CD4-positive, alpha-beta T cell treated with Interleukin-15 for 1 hour (primary cell): ENCODE measurements at regions not wholly inside any gene's neighbourhood (a gene's known extent, or its start where the extent isn't known, plus 50 kb on each side); places are given as distances from the start of the nearest gene placed in this dataset.
"Not testable (repeated sequence)": the region's sequence is repeated elsewhere in the genome, so short reads cannot be mapped to it uniquely, and the experiment has no call there.

ENCODE experiments used
- DNase-seq: peaks from one replicate; pipeline ENCODE4 v3.0.0-alpha.2; 2020

GRCh38 chr7:114812570-114812969, 109.3 kb upstream of the MDFIC start:
- DNase-seq, result no peak

DNA sequence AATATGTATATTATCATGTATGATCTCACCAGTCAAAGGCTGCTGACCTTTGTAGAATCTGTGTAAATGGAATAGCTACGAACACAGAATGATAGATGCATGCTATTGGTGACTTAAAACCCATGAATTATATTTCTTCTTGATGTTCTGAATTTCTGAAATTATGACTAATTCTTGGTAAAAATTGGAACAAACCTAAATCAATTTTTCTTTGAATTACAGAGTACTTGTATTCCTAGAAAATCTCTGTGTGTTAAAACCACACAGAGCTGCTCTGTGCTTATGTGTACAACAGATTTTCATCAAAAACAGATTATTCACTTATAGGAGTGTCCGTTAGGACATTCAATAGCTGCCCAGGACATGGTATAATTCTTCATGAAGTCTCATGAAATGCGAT, 108.3 kb upstream of the MDFIC start:
- DNase-seq, result no peak

- DNase-seq, result not testable (repeated sequence)
Observed at GRCh38 chr7:114817036-114817435, 104.9 kb upstream of the MDFIC start.

DNA sequence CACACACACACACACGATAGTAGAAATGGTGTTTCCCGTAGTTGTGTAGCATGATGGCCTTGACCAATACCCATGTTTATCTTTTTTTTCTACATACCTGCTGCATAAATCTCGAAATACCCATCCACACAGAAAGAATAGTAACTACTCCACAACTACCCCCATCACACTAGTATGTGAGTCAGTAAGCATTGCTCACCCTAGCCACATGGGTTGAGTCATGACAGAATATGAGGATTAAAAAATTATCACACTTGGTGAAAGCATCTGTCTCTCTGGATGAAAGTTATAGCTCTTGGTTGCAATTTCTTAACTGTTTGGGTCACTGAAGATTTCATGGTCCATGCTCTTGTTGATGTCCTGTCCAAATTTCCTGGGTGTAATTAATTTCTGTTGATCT, 103.4 kb upstream of the MDFIC start:
- no peak for DNase-seq

DNA sequence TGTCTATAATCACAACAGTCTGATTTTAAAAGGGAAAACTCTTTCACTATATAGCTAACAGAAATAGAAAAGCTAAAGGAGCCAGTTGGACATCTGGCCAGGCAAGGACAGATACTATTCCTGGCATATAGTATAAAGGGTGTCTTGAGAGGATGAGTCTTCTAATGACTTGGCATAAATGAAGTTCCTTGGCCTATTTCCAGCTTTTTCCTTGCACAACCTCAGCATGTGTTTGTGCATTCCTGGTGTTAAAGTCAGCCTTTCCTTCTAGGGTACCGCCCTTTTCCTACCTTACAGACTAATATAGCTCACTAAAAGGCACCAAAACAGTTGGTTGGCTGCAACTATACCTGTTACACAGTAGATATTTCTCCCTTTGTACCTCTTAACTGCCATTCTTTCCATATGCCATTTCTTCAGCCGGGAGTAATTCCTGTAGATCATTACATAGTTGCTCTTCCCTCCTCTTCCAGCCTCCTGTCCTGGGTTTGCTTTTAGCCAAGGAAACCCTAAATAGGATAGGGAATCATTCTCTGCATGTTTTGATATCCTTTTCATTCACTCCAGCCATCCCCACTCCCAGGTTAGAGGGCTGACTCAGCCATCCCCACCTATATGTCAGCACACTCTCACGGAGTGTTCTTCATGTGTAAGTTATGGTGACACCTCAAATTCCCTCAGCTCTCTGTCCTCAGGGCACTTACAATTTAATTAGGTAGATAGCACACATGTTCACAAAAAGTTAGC, 102.1 kb upstream of the MDFIC start:
- DNase-seq, result no peak

- no peak for DNase-seq
Observed at GRCh38 chr7:114821030-114821900, 100.6 kb upstream of the MDFIC start.

- DNase-seq, result no peak
Observed at GRCh38 chr7:114822131-114822530, 99.8 kb upstream of the MDFIC start.

DNA sequence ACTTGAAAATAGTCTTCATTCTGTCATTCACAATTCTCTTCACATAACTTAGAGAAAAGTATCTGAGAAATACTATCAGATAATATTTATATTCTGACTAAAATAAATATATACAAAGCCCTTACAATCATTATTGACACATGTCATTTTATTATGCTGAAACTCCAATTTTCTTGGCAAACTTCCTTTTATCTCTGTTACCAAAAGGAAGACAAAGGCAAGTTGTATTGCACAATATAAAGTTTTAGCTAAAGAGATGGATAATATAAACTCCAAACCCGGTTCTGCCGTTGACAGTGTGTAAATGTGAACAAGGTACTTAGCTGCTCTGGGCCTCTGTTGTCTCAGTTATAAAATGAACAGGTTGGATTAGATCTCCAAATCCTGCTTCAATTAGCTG, 99.0 kb upstream of the MDFIC start:
- DNase-seq, result no peak

DNA sequence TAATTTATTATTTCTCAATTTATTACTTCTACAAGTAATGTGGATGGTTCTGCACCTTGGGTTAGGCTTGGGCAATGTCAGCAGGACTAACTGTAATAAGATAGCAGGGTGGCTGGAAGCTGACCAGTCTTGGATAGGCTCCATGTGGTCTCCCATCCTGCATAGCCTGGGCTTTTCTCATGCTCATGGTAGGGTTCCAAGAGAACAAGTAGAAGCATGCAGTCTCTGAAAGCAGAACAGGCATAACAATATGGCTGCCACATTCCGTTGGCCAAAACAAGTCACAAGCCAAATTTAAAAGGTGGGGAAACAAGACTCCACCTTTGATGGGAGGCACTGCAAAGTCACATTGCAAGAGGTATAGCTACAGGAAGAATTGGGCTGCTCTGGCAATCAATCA, 98.6 kb upstream of the MDFIC start:
- DNase-seq, result no peak

DNA sequence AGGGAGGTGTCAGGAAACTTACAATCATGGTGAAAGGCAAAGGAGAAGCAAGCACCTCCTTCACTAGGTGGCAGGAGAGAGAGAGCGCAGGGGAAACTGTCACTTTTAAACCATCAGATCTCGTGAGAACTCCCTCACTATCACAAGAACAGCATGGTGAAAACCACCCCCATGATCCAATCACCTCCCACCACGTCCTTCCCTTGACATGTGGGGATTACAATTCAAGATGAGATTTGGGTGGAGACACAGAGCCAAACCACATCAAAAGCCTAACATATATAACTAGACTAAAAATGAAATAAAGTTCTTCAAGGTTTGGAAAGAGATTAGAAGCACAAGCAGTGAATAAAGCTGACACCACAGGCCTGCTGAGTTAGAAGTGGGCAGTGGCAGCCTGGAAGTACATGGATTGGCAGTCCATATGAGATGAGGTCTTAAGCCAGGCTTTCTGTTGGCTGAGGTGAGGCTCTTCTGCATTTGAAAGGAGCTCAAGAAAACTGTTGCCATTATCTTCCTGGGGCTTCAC, 96.4 kb upstream of the MDFIC start:
- DNase-seq, result no peak

DNA sequence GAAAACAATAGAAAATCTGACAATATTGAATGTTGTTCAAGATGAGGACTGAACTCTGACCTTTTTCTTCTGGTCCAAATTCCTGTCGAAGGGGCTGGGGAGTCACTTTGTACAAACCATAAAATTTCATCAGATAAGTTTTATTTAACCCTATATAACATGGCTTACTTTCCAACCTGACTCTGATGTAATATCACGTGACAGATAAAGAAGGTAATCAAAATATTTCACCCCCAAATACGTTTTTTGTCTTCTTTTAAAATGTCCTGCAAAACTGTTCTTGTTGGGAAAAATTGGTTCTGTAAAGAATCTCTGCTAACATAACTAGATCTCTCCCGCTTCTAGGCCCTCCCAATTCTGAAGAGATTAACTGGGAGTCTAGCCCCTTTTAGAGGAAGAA, 90.9 kb upstream of the MDFIC start:
- DNase-seq, result no peak

DNA sequence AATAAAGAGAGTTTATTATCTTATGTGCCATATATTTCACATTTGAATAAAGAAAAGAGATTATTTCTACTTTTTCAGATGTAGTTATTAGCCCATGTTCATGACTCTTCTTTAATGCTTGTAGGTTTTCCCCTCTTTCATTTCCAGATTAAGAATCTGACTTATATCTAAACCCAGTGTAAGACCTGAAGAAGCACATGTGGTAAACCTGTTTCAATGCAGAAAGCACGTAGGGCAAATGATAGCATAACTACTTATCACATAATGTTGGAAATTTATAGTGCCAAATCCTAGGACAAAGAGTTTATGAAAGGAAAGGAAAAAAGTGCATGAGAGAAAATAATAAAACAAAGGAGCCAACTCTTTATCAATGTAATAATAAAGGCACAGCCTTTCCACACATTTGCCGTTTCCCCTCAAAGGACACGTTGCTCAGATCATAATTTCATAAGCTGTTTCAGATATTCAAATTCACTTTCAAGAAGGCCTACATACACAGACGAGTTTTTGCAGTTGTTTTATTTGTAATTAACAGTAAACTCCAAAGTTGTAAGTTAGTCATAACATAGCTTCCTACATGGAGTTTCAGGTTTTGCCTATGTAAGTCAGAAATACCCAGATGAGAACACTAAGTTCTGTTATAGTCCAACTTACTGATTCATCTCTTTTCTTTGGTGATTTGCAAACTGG, 88.8 kb upstream of the MDFIC start:
- no peak for DNase-seq

DNA sequence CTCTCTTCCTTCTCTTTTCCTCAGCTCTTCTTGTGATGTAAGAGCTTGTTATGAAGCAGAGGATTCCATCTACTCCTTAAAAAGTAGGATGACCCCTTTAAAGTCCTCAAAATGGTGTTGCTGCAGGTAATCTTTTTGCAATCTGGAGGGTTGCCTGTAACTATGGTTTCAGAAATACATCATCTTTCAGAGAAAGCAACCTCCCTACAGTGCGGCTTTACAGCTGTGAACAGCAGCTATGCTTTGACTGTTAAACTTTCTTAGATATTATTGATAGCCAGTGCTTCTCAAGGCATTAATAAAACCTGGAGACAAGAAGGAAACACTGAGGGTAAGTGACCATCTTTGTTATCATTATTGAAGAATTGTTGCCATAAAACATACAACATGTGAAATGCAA, 86.6 kb upstream of the MDFIC start:
- DNase-seq, result no peak

DNA sequence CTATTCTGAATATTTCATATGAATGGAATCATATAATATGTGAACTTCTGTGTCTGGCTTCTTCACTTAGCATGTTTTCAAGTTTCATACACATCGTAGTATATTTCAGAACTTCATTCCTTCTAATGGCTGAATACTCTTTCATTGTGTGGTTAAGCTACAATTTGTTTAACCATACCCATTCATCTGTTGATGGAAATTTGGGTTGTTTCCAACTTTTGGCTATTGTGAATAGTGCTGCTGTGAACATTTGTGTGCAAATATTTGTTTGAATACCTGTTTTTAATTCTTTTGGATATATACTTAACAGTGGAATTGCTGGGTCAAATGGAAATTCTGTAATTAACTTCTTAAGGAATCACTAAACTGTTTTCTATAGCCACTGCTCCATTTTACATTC, 86.0 kb upstream of the MDFIC start:
- no peak for DNase-seq

DNA sequence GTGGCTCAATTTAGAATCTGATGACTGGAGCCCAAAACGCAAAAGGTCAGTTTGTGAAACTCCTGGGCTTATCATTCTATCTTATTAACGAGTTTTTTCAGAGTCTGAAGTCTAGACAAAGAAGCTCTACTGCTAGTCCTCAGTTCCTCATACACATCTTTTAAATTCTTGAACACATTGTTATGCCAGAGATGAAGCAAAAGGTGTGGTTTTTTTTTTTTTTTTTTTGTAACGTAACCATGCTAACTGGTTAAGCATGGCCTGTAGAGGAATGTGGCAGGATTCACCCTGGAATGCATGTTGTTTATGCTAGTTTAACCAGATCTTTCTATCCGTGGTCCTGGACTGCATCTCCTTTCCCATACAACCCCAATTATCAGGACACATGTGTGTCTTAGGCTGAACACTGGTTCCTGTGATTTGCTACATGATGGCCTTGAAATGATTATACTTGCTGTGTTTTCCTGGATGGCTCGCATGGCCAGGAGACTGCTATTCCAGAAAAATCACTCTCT, 79.3 kb upstream of the MDFIC start:
- DNase-seq, result no peak

- DNase-seq, result no peak
Observed at GRCh38 chr7:114843102-114843501, 78.8 kb upstream of the MDFIC start.

- DNase-seq, result no peak
Observed at GRCh38 chr7:114851406-114852061, 70.4 kb upstream of the MDFIC start.

- DNase-seq, result no peak
Observed at GRCh38 chr7:114852293-114852692, 69.6 kb upstream of the MDFIC start.

GRCh38 chr7:114853189-114853588, 68.7 kb upstream of the MDFIC start:
- no peak for DNase-seq

DNA sequence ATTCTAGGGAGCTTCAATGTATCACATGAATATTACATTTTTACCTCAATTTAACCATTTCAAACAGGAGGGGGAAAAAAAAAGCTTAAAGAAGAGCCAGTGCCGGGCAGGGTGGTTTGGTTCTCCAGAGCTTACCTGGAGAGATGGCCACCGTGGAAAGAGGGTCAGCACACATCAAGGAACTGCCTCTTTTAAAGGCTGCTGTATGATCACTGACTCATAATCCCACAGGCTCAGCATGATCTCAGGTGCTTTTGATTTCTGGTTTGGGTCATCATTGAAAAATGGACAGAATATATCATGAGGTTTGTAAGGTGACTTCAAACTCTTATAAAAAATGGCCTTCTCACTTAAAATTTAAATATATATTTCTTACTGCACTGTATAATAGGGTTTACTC, 67.5 kb upstream of the MDFIC start:
- no peak for DNase-seq

GRCh38 chr7:114856625-114857024, 65.3 kb upstream of the MDFIC start:
- DNase-seq, result no peak

- DNase-seq, result no peak
Observed at GRCh38 chr7:114857605-114858004, 64.3 kb upstream of the MDFIC start.

DNA sequence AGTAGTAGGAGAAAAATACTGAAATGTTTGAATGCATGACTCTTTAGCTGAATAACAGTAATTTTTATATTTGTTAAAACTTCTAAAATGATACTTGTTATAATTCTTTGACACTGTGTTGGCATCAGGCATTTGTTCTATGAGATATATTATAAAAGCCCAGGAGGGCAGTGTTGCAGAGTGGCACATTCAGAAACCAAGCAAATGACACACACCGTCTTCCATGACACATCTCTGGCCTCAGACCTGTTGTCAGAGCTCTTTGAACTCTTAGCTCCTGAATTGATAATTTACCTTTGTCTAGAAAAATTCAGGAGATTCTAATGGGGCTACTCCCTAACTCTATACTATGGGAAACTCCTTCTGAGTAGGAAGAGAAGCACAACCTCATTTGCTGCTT, 62.4 kb upstream of the MDFIC start:
- no peak for DNase-seq
